ENCODE measurements at regions not wholly inside any gene's neighbourhood (a gene's known extent, or its start where the extent isn't known, plus 50 kb on each side); places are given as distances from the start of the nearest gene placed in this dataset.

GRCh38 chr13:18952225-18953016, 229.2 kb downstream of the TUBA3C start:
- DNase-seq: no peak
- Histone ChIP-seq H3K36me3 (no peaks in the 10 kb centered on the region), H3K9me3 (no peaks in the 10 kb centered on the region), H3K4me1 (no peaks in the 10 kb centered on the region), H3K27ac (no peak overlapping the region), H3K4me3 (no peak overlapping the region), H3K27me3 (ENCODE audit: low read depth) (no peaks in the 10 kb centered on the region)
- intact Hi-C loops (cut with DNase I): no loop called here
- no peak for ATAC-seq
- no peak for TF ChIP-seq CTCF (IDR thresholded peaks at IDR 0.05)

DNA sequence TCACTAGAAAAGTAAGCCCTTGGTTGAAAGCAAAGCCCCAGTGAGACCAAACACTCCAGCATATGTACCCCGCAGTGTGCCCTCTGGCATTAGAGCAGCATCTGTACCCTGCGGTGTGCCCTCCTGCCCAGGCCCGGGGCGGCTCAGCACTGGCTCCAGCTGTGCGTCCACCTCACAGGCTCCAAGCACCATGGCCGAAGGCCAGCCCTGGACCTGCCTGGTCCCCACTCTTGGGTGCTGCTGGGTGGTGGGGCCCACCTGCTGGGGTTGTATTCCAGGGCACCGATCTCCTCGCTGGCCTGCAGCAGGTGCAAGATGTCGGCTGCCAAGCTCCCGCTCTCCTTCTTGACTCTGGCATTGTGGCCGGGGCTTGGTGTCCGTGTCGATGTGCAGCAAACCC, 230.2 kb downstream of the TUBA3C start:
- TF ChIP-seq CTCF (IDR thresholded peaks at IDR 0.05): no peak
- H3K4me3 ChIP-seq: no peak overlapping the region
- H3K27ac ChIP-seq: no peak overlapping the region
- H3K9me3 ChIP-seq: no peaks in the 10 kb centered on the region
- no peaks in the 10 kb centered on the region for H3K4me1 ChIP-seq
- intact Hi-C loops (cut with DNase I): no loop called here
- H3K27me3 ChIP-seq (ENCODE audit: low read depth): no peaks in the 10 kb centered on the region
- no peaks in the 10 kb centered on the region for H3K36me3 ChIP-seq
- no peak for DNase-seq
- no peak for ATAC-seq

- Histone ChIP-seq H3K27me3 (ENCODE audit: low read depth) (no peaks in the 10 kb centered on the region), H3K9me3 (no peaks in the 10 kb centered on the region), H3K4me1 (no peaks in the 10 kb centered on the region), H3K36me3 (no peaks in the 10 kb centered on the region), H3K4me3 (no peak overlapping the region), H3K27ac (no peak overlapping the region)
- intact Hi-C loops (cut with DNase I): no loop called here
- DNase-seq: no peak
- no peak for TF ChIP-seq CTCF (IDR thresholded peaks at IDR 0.05)
- ATAC-seq: no peak
Observed at GRCh38 chr13:18949970-18950369, 231.7 kb downstream of the TUBA3C start.

- TF ChIP-seq CTCF (IDR thresholded peaks at IDR 0.05): no peak
- H3K4me3 ChIP-seq: no peak overlapping the region
- ATAC-seq: no peak
- intact Hi-C loops (cut with DNase I): no loop called here
- H3K4me1 ChIP-seq: no peaks in the 10 kb centered on the region
- H3K36me3 ChIP-seq: no peaks in the 10 kb centered on the region
- H3K27me3 ChIP-seq (ENCODE audit: low read depth): no peaks in the 10 kb centered on the region
- no peak for DNase-seq
- no peaks in the 10 kb centered on the region for H3K9me3 ChIP-seq
- no peak overlapping the region for H3K27ac ChIP-seq
Observed at GRCh38 chr13:18949489-18949761, 232.2 kb downstream of the TUBA3C start.

DNA sequence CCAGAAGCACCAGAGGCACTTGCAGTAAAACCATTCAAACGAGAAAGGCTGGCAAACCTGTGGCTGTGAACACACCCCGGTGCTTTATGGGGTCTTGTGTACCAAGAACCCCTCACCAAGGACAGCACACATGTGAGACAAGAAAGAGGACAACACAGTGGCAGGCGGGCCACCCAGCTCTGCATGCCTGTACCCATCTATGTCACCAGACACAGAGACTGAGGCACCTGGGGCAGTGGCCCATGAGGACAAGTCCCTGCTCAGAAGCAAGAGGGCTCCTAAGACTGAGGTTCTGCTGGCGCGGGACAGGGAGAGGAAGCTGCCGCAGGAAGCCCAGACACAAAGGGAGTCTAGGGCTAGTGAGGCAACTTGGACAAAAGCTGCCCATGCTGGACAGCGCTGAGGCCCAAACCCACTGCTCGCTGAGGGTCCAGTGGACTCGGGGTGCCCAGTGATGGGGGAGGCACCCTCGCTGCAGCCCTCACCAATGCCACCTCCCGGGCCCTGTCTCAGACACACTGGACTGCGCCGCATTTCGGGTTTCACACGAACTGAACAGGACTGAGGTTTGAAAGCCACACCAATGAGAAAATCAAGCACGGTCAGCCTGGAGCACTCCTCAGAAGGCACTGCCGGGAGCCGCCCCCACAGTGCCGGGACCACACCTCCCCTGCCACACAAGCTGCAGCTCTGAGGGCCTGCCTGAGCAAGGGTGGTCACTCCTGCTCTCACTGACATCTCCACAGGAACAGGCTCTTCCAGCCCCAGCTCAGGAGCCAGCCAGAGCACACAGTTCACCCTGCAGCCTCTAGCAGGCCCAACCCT, 232.7 kb downstream of the TUBA3C start:
- no peaks in the 10 kb centered on the region for H3K36me3 ChIP-seq
- ATAC-seq: no peak
- no peak for DNase-seq
- no peaks in the 10 kb centered on the region for H3K9me3 ChIP-seq
- no peak overlapping the region for H3K27ac ChIP-seq
- intact Hi-C loops (cut with DNase I): no loop called here
- no peaks in the 10 kb centered on the region for H3K27me3 ChIP-seq (ENCODE audit: low read depth)
- H3K4me3 ChIP-seq: no peak overlapping the region
- no peaks in the 10 kb centered on the region for H3K4me1 ChIP-seq
- no peak for TF ChIP-seq CTCF (IDR thresholded peaks at IDR 0.05)

Measured in lower lobe of right lung (tissue), 2 donors.